Muscle of leg (tissue), 3 donors: ENCODE measurements at regions not wholly inside any gene's neighbourhood (a gene's known extent, or its start where the extent isn't known, plus 50 kb on each side); places are given as distances from the start of the nearest gene placed in this dataset.
A peak's percentile ranks its signal among the peaks of the same experiment; 100 is the strongest.

Experiments
- DNase-seq: peaks from one replicate; pipeline ENCODE4 v3.0.0; 2013
- H3K27ac ChIP-seq: one replicate; pipeline ENCODE4 v1.5.1; 2013; ENCODE audit warnings: mild to moderate bottlenecking, low read length, control low read depth
- H3K27me3 ChIP-seq: one replicate; pipeline ENCODE4 v1.6.1; 2013; ENCODE audit warnings: low read length; ENCODE audit not compliant: control insufficient read depth, insufficient read depth
- H3K36me3 ChIP-seq: one replicate; pipeline ENCODE4 v1.6.1; 2013; ENCODE audit warnings: low read length; ENCODE audit not compliant: control insufficient read depth, insufficient read depth
- H3K4me1 ChIP-seq: one replicate; pipeline ENCODE4 v1.6.1; 2013; ENCODE audit warnings: low read length; ENCODE audit not compliant: control insufficient read depth, insufficient read depth
- H3K4me3 ChIP-seq: one replicate; pipeline ENCODE4 v1.5.1; 2013; ENCODE audit warnings: low read length, control low read depth
- H3K9me3 ChIP-seq: replicated peaks from 2 replicates; pipeline ENCODE4 v1.6.1; 2013; ENCODE audit warnings: low read depth, low read length; ENCODE audit not compliant: control insufficient read depth
- WGBS: methylation state at CpG from one replicate; pipeline ENCODE4 v1.1.5; 2013; ENCODE audit warnings: missing lambda C conversion rate; ENCODE audit not compliant: insufficient coverage; 5-methylcytosine and 5-hydroxymethylcytosine counted together

- Histone ChIP-seq H3K27ac (no peak overlapping the region), H3K9me3 (no peaks in the 10 kb centered on the region), H3K4me1 (peaks cover 5% of the 10 kb centered on the region), H3K4me3 (no peak overlapping the region), H3K36me3 (no peaks in the 10 kb centered on the region), H3K27me3 (peaks cover 10% of the 10 kb centered on the region)
- no CpG with 5 or more reads among the region's 2 CpGs for WGBS
- DNase-seq, result peak; percentile 53
Measured at GRCh38 chrX:10743476-10743875, 123.1 kb upstream of the MID1 start.

GRCh38 chrX:10744007-10744406 lies 123.6 kb upstream of the MID1 start:
- Histone ChIP-seq H3K4me1 (peaks cover 5% of the 10 kb centered on the region), H3K36me3 (no peaks in the 10 kb centered on the region), H3K4me3 (no peak overlapping the region), H3K9me3 (no peaks in the 10 kb centered on the region), H3K27ac (no peak overlapping the region), H3K27me3 (peaks cover 10% of the 10 kb centered on the region)
- WGBS, result 48% methylated on average over 2 of the region's 2 CpGs
- no peak for DNase-seq

- H3K4me1 ChIP-seq, result peaks cover 5% of the 10 kb centered on the region
- no CpG with 5 or more reads among the region's 1 CpG for WGBS
- no peak overlapping the region for H3K4me3 ChIP-seq
- peak; percentile 49 for DNase-seq
- H3K27me3 ChIP-seq, result peaks cover 11% of the 10 kb centered on the region
- H3K9me3 ChIP-seq, result no peaks in the 10 kb centered on the region
- no peaks in the 10 kb centered on the region for H3K36me3 ChIP-seq
- no peak overlapping the region for H3K27ac ChIP-seq
Measured at GRCh38 chrX:10747975-10748374, 127.6 kb upstream of the MID1 start.

DNA sequence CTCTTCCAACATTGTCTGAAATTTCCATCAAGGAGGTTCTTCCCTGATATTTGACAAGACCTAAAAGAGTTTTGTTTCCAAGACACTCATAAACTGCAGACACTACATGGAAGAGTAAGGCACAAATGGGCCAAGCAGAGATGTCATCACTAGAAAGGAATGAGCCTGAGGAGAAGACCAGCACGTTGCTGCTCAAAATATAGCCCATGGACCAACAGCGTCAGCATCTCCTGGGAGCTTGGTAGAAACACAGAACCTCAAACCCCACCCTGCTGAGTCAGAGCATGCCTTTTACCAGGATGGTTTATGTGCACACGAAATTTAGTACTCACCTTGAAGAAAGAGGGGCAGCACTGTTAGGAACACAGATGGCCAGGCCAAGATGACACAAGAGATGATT lies 128.7 kb upstream of the MID1 start:
- no peaks in the 10 kb centered on the region for H3K36me3 ChIP-seq
- peak; percentile 33 for DNase-seq
- peaks cover 10% of the 10 kb centered on the region for H3K27me3 ChIP-seq
- WGBS, result 36% methylated on average over 2 of the region's 3 CpGs
- no peaks in the 10 kb centered on the region for H3K4me1 ChIP-seq
- no peak overlapping the region for H3K4me3 ChIP-seq
- no peak overlapping the region for H3K27ac ChIP-seq
- no peaks in the 10 kb centered on the region for H3K9me3 ChIP-seq

- Histone ChIP-seq H3K9me3 (no peaks in the 10 kb centered on the region), H3K27ac (no peak overlapping the region), H3K27me3 (peaks cover 5% of the 10 kb centered on the region), H3K36me3 (no peaks in the 10 kb centered on the region), H3K4me1 (peaks cover 2% of the 10 kb centered on the region), H3K4me3 (no peak overlapping the region)
- DNase-seq, result no peak
- 90% methylated on average over 3 of the region's 7 CpGs for WGBS
Measured at GRCh38 chrX:10750581-10750980, 130.2 kb upstream of the MID1 start.

DNA sequence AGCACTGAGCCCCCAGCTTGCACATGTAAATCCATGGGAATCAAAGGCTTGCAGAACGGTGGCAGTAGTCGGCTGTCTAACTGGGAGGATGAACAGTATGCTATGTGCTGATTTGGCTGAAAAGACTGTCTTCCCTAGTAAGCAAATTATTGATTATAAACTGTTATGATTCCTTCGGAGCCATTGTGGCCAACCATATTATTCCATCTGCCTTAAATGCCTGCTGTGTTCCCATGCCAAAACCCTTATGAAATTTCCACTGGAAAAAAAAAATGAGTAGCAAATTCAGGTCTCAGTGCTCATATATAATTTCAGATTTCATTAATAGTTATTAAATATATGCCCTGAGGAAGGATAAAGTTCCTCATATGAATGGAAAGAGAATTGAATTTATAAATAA lies 132.7 kb upstream of the MID1 start:
- Histone ChIP-seq H3K4me3 (no peak overlapping the region), H3K27ac (peak overlapping the region; percentile 38), H3K9me3 (no peaks in the 10 kb centered on the region), H3K27me3 (peaks cover 7% of the 10 kb centered on the region), H3K36me3 (no peaks in the 10 kb centered on the region), H3K4me1 (peaks cover 14% of the 10 kb centered on the region)
- DNase-seq, result peak; percentile 38
- WGBS, result 30% methylated on average over 2 of the region's 3 CpGs

GRCh38 chrX:10754445-10754844 lies 134.1 kb upstream of the MID1 start:
- no peak for DNase-seq
- Histone ChIP-seq H3K36me3 (no peaks in the 10 kb centered on the region), H3K27ac (no peak overlapping the region), H3K4me1 (peaks cover 14% of the 10 kb centered on the region), H3K4me3 (no peak overlapping the region), H3K9me3 (no peaks in the 10 kb centered on the region), H3K27me3 (peaks cover 10% of the 10 kb centered on the region)
- WGBS, result no CpG with 5 or more reads among the region's 6 CpGs

GRCh38 chrX:10755439-10756334 lies 135.3 kb upstream of the MID1 start:
- peaks cover 14% of the 10 kb centered on the region for H3K4me1 ChIP-seq
- H3K27ac ChIP-seq, result peak overlapping the region; percentile 50
- H3K4me3 ChIP-seq, result no peak overlapping the region
- WGBS, result 16% methylated on average over 5 of the region's 9 CpGs
- no peaks in the 10 kb centered on the region for H3K9me3 ChIP-seq
- H3K27me3 ChIP-seq, result peaks cover 11% of the 10 kb centered on the region
- DNase-seq, result peak; percentile 90
- no peaks in the 10 kb centered on the region for H3K36me3 ChIP-seq

- no CpG with 5 or more reads among the region's 3 CpGs for WGBS
- Histone ChIP-seq H3K4me1 (peaks cover 14% of the 10 kb centered on the region), H3K4me3 (no peak overlapping the region), H3K27me3 (peaks cover 11% of the 10 kb centered on the region), H3K27ac (peak overlapping the region; percentile 50), H3K36me3 (no peaks in the 10 kb centered on the region), H3K9me3 (no peaks in the 10 kb centered on the region)
- peak; percentile 92 for DNase-seq
Measured at GRCh38 chrX:10756441-10756840, 136.1 kb upstream of the MID1 start.

DNA sequence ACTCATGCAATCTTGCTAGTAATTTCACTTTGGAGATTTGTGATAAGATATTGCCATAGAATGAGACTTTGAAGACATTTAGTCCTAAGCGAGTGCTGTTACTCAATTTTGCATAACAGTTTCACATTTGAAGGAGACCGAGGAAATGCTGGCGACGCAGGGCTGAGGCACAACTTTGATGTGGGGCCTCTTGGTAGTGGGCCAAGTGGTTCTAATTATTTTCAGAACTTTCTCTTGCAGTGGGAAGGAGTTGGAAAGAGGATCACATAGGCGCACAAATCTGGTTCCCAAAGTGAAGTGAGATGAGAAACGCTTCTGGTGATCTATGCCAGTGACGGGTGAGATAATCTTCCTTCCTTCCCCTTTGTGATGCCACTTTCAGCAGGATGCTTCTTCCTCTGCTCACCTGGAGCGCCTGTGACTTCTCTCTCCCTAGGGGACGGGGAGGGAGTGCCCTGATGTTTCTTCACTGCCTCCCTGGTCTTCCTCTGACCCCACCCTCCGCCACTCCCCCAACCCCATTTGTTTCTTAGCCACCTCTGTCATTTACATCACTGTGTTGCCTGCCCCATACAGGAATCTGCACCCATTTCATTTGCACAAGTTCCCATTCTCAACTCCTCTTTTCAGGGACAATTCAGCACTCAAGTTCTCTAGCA lies 138.9 kb upstream of the MID1 start:
- WGBS, result 27% methylated on average over 7 of the region's 10 CpGs
- Histone ChIP-seq H3K27ac (no peak overlapping the region), H3K9me3 (no peaks in the 10 kb centered on the region), H3K27me3 (peaks cover 11% of the 10 kb centered on the region), H3K36me3 (no peaks in the 10 kb centered on the region), H3K4me3 (no peak overlapping the region), H3K4me1 (peaks cover 14% of the 10 kb centered on the region)
- DNase-seq, result peak; percentile 29
